ENCODE measurements at regions not wholly inside any gene's neighbourhood (a gene's known extent, or its start where the extent isn't known, plus 50 kb on each side); places are given as distances from the start of the nearest gene placed in this dataset.

- Histone ChIP-seq H3K27ac (replicated peaks) (no peak overlapping the region), H3K4me1 (peaks cover 33% of the 10 kb centered on the region), H3K36me3 (no peaks in the 10 kb centered on the region), H3K4me3 (no peak overlapping the region), H3K9me3 (replicated peaks) (no peaks in the 10 kb centered on the region), H3K27me3 (ENCODE audit: low read depth) (no peaks in the 10 kb centered on the region)
- intact Hi-C loops (cut with micrococcal nuclease), result no loop called here
- DNase-seq, result no peak
- TF ChIP-seq, protein P1, sequence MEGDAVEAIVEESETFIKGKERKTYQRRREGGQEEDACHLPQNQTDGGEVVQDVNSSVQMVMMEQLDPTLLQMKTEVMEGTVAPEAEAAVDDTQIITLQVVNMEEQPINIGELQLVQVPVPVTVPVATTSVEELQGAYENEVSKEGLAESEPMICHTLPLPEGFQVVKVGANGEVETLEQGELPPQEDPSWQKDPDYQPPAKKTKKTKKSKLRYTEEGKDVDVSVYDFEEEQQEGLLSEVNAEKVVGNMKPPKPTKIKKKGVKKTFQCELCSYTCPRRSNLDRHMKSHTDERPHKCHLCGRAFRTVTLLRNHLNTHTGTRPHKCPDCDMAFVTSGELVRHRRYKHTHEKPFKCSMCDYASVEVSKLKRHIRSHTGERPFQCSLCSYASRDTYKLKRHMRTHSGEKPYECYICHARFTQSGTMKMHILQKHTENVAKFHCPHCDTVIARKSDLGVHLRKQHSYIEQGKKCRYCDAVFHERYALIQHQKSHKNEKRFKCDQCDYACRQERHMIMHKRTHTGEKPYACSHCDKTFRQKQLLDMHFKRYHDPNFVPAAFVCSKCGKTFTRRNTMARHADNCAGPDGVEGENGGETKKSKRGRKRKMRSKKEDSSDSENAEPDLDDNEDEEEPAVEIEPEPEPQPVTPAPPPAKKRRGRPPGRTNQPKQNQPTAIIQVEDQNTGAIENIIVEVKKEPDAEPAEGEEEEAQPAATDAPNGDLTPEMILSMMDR (IDR thresholded peaks at IDR 0.05; ENCODE audit: borderline replicate concordance), result no peak
These were observed 132.6 kb downstream of the UCHL1 start for GRCh38 chr4:41389356-41389755.

GRCh38 chr4:41390661-41391060 lies 133.9 kb downstream of the UCHL1 start:
- H3K4me3 ChIP-seq, result no peak overlapping the region
- TF ChIP-seq, protein P1 (IDR thresholded peaks at IDR 0.05; ENCODE audit: borderline replicate concordance), result no peak
- no peaks in the 10 kb centered on the region for H3K27me3 ChIP-seq (ENCODE audit: low read depth)
- intact Hi-C loops (cut with micrococcal nuclease), result no loop called here
- H3K9me3 ChIP-seq (replicated peaks), result no peaks in the 10 kb centered on the region
- H3K4me1 ChIP-seq, result peaks cover 29% of the 10 kb centered on the region
- H3K36me3 ChIP-seq, result no peaks in the 10 kb centered on the region
- DNase-seq, result no peak
- H3K27ac ChIP-seq (replicated peaks), result no peak overlapping the region

DNA sequence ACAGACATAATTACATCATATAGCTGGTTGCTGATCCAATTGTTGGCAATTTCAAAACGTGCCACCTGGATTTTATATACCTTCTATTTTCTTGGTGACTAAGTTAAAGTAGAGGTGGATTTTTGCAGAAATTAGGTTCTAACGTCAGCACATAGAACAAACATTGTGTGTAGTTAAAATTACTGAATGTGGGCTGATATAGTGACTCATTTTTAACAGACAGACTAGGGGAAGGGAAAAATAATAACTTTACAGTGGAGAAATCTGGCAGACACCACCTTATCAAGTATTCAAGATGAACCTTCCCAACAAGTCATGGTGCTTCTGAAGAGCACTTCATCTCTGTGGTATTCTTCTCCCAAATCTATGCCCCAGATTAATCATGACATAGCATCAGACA lies 134.5 kb downstream of the UCHL1 start:
- peaks cover 29% of the 10 kb centered on the region for H3K4me1 ChIP-seq
- intact Hi-C loops (cut with micrococcal nuclease), result no loop called here
- TF ChIP-seq, protein P1 (IDR thresholded peaks at IDR 0.05; ENCODE audit: borderline replicate concordance), result no peak

GRCh38 chr4:41394481-41394894 lies 137.8 kb downstream of the UCHL1 start:
- H3K27me3 ChIP-seq (ENCODE audit: low read depth), result no peaks in the 10 kb centered on the region
- no peaks in the 10 kb centered on the region for H3K36me3 ChIP-seq
- no peak overlapping the region for H3K4me3 ChIP-seq
- intact Hi-C loops (cut with micrococcal nuclease), result no loop called here
- no peak overlapping the region for H3K27ac ChIP-seq (replicated peaks)
- no peaks in the 10 kb centered on the region for H3K9me3 ChIP-seq (replicated peaks)
- H3K4me1 ChIP-seq, result peaks cover 53% of the 10 kb centered on the region
- no peak for DNase-seq
- TF ChIP-seq, protein P1 (IDR thresholded peaks at IDR 0.05; ENCODE audit: borderline replicate concordance), result no peak

More for the DNA sequence above, 134.5 kb downstream of the UCHL1 start:
- H3K36me3 ChIP-seq, result no peaks in the 10 kb centered on the region
- H3K27ac ChIP-seq (replicated peaks), result no peak overlapping the region
- H3K9me3 ChIP-seq (replicated peaks), result no peaks in the 10 kb centered on the region
- H3K27me3 ChIP-seq (ENCODE audit: low read depth), result no peaks in the 10 kb centered on the region
- H3K4me3 ChIP-seq, result no peak overlapping the region
- no peak for DNase-seq

DNA sequence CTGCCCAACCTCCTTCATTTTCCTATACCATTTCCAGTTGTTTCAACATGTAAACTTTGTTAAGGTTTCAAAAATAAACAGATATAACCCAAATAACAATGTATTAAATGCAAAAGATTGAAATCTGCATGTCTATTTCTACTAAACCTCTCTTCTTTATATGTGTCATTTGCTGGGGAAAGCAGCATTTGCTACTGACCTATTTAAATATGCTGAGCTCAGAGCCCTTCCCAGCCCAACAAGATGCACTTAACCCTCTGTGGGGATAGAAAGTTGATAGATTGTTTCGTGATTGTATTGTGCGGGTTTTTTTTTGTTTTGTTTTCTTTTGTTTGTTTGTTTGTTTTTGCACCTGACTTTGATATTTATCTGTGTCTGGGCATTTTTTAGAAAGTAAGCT lies 139.5 kb downstream of the UCHL1 start:
- H3K36me3 ChIP-seq, result no peaks in the 10 kb centered on the region
- TF ChIP-seq, protein P1 (IDR thresholded peaks at IDR 0.05; ENCODE audit: borderline replicate concordance), result no peak
- DNase-seq, result no peak
- H3K4me3 ChIP-seq, result no peak overlapping the region
- H3K4me1 ChIP-seq, result peaks cover 59% of the 10 kb centered on the region
- H3K9me3 ChIP-seq (replicated peaks), result no peaks in the 10 kb centered on the region
- intact Hi-C loops (cut with micrococcal nuclease), result no loop called here
- no peak overlapping the region for H3K27ac ChIP-seq (replicated peaks)
- no peaks in the 10 kb centered on the region for H3K27me3 ChIP-seq (ENCODE audit: low read depth)

- Histone ChIP-seq H3K36me3 (no peaks in the 10 kb centered on the region), H3K4me3 (no peak overlapping the region), H3K27ac (replicated peaks) (no peak overlapping the region), H3K4me1 (peaks cover 59% of the 10 kb centered on the region), H3K9me3 (replicated peaks) (no peaks in the 10 kb centered on the region), H3K27me3 (ENCODE audit: low read depth) (no peaks in the 10 kb centered on the region)
- DNase-seq, result no peak
- TF ChIP-seq, protein P1 (IDR thresholded peaks at IDR 0.05; ENCODE audit: borderline replicate concordance), result no peak
- intact Hi-C loops (cut with micrococcal nuclease), result no loop called here
These were observed 140.1 kb downstream of the UCHL1 start for GRCh38 chr4:41396869-41397268.

Data from left ventricle myocardium inferior (tissue), 1 donor.